GM18526 (cell line): ENCODE measurements at regions not wholly inside any gene's neighbourhood (a gene's known extent, or its start where the extent isn't known, plus 50 kb on each side); places are given as distances from the start of the nearest gene placed in this dataset.

Source experiments
- POLR2A ChIP-seq: IDR thresholded peaks from 3 replicates; pipeline ENCODE4 v1.6.1; 2011; ENCODE audit not compliant: insufficient read length; ENCODE audit errors: extremely low read depth

GRCh38 chr5:124669956-124670721, 76.3 kb downstream of the ZNF608 start:
- TF ChIP-seq POLR2A = no peak

GRCh38 chr5:124669300-124669648, 77.2 kb downstream of the ZNF608 start:
- no peak for TF ChIP-seq POLR2A

- no peak for TF ChIP-seq POLR2A
Measured at GRCh38 chr5:124668353-124669299, 77.8 kb downstream of the ZNF608 start.

GRCh38 chr5:124665625-124666024, 80.8 kb downstream of the ZNF608 start:
- no peak for TF ChIP-seq POLR2A

GRCh38 chr5:124665035-124665434, 81.4 kb downstream of the ZNF608 start:
- no peak for TF ChIP-seq POLR2A

- no peak for TF ChIP-seq POLR2A
Measured at GRCh38 chr5:124664287-124664686, 82.2 kb downstream of the ZNF608 start.

- no peak for TF ChIP-seq POLR2A
Measured at GRCh38 chr5:124663101-124663506, 83.3 kb downstream of the ZNF608 start.

- no peak for TF ChIP-seq POLR2A
Measured at GRCh38 chr5:124662181-124662781, 84.2 kb downstream of the ZNF608 start.

- TF ChIP-seq POLR2A = no peak
Measured at GRCh38 chr5:124661317-124662141, 84.9 kb downstream of the ZNF608 start.

GRCh38 chr5:124660229-124661093, 86.0 kb downstream of the ZNF608 start:
- no peak for TF ChIP-seq POLR2A

GRCh38 chr5:124659798-124660197, 86.6 kb downstream of the ZNF608 start:
- no peak for TF ChIP-seq POLR2A

- no peak for TF ChIP-seq POLR2A
Measured at GRCh38 chr5:124658867-124659557, 87.4 kb downstream of the ZNF608 start.

GRCh38 chr5:124655921-124656511, 90.4 kb downstream of the ZNF608 start:
- no peak for TF ChIP-seq POLR2A
